ENCODE measurements at regions not wholly inside any gene's neighbourhood (a gene's known extent, or its start where the extent isn't known, plus 50 kb on each side); places are given as distances from the start of the nearest gene placed in this dataset.

DNA sequence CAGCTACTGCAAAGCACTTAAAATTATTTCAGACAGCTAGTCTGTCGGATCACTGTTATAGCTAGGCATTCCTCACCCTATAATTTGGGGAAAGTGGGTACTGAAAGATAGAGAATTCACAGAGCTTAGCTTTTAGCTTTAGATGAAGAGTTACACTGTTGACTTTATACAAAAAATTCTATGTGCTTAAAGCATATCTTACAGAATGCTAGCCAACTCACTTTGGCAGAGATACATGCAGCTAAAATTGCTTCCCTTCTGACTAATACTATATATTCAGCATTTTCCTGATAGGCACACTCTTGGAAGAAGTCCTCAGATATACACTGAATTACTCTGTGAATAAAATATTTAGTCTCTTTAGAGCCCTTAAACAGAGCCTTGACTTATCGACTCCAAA lies 353.5 kb upstream of the STEAP1 start:
- H3K27ac ChIP-seq: no peak overlapping the region
- DNase-seq (no peak), ATAC-seq (no peak)
- peaks cover 0 to 17% (median 0%) of the 10 kb centered on the region in 12 donors for H3K9me3 ChIP-seq
- no peaks in the 10 kb centered on the region for H3K4me1 ChIP-seq
- WGBS, 4 donors: 65 to 84% (median 69%) methylated on average over 2 of the region's 2 CpGs
- H3K4me3 ChIP-seq: no peak overlapping the region
- intact Hi-C loops (cut with DNase I): no loop called here
- TF ChIP-seq, protein P1, sequence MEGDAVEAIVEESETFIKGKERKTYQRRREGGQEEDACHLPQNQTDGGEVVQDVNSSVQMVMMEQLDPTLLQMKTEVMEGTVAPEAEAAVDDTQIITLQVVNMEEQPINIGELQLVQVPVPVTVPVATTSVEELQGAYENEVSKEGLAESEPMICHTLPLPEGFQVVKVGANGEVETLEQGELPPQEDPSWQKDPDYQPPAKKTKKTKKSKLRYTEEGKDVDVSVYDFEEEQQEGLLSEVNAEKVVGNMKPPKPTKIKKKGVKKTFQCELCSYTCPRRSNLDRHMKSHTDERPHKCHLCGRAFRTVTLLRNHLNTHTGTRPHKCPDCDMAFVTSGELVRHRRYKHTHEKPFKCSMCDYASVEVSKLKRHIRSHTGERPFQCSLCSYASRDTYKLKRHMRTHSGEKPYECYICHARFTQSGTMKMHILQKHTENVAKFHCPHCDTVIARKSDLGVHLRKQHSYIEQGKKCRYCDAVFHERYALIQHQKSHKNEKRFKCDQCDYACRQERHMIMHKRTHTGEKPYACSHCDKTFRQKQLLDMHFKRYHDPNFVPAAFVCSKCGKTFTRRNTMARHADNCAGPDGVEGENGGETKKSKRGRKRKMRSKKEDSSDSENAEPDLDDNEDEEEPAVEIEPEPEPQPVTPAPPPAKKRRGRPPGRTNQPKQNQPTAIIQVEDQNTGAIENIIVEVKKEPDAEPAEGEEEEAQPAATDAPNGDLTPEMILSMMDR (IDR thresholded peaks at IDR 0.05): no peak
- TF ChIP-seq POLR2A (IDR thresholded peaks at IDR 0.05): no peak
- no peaks in the 10 kb centered on the region for H3K36me3 ChIP-seq
- H3K27me3 ChIP-seq: no peaks in the 10 kb centered on the region

DNA sequence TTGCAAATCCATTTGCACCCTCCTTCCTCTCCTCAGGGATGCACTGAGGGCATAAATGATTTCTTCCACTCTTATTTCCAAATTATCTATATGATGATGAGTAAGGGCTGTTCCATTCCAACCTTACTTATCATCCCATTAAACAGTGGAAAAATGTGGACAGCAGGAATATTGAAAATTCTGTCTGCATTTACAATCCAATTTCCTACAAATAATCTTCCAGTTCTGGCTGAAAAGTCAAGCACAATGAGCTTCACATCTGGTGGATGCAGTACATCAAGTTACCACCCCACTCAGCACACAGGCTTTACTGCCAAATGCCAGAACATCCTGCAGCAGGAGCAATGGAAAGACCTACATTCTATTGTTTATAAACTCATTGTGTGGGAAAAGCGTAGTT lies 345.0 kb upstream of the STEAP1 start:
- ATAC-seq (no peak), DNase-seq (no peak)
- H3K9me3 ChIP-seq: peaks cover 0 to 15% (median 2%) of the 10 kb centered on the region in 12 donors
- no peak overlapping the region for H3K4me3 ChIP-seq
- TF ChIP-seq, protein P1 (IDR thresholded peaks at IDR 0.05): no peak
- TF ChIP-seq POLR2A (IDR thresholded peaks at IDR 0.05): no peak
- no peaks in the 10 kb centered on the region for H3K4me1 ChIP-seq
- WGBS, 4 donors: 61 to 83% (median 69%) methylated on average over 1 of the region's 1 CpG
- H3K27me3 ChIP-seq: no peaks in the 10 kb centered on the region
- H3K36me3 ChIP-seq: no peaks in the 10 kb centered on the region
- no peak overlapping the region for H3K27ac ChIP-seq
- intact Hi-C loops (cut with DNase I): no loop called here

DNA sequence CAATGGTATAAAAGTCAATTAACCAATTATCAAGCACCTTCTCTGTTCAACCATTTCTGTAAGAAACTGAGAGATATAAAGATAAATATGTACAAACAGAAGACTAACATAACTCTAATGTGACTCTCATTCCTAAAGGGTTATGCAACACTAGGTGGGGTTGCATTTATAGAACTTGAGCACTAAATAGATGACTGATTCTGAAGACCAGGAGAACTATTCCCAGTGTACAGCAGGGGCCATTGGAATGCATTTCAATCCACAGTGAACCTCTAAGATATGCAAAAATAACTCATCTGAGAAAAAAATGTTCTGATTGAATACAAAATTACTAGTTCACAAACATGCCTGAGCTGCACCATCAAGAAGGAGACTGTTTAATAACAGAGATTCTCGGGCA lies 341.2 kb upstream of the STEAP1 start:
- DNase-seq (no peak), ATAC-seq (no peak)
- no peaks in the 10 kb centered on the region for H3K4me1 ChIP-seq
- H3K4me3 ChIP-seq: no peak overlapping the region
- no peaks in the 10 kb centered on the region for H3K27me3 ChIP-seq
- intact Hi-C loops (cut with DNase I): no loop called here
- H3K27ac ChIP-seq: no peak overlapping the region
- no peaks in the 10 kb centered on the region for H3K36me3 ChIP-seq
- H3K9me3 ChIP-seq: no peaks in the 10 kb centered on the region
- no peak for TF ChIP-seq POLR2A (IDR thresholded peaks at IDR 0.05)
- TF ChIP-seq, protein P1 (IDR thresholded peaks at IDR 0.05): no peak
- 70 to 84% (median 77%) methylated on average over 1 of the region's 1 CpG for WGBS, 4 donors

DNA sequence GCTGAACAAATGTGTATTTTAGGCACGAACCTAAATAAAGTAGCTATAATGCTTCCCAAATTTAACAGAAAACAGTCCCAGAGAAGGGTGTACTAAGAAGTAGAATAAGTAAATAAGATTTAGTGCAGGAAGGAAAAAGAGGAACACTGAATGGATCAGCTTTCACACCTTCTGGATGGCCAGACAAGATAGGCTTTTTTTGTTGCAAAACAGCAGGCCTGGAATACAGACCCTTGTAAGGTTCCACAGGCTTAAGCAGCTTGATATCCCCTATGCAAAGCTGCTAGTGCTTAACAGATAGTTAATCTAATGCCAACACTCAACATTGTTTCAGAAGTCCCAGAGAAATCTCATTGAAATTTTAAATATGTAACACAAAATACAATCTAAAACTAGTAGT lies 328.1 kb upstream of the STEAP1 start:
- intact Hi-C loops (cut with DNase I): no loop called here
- Histone ChIP-seq H3K27ac (no peak overlapping the region), H3K36me3 (no peaks in the 10 kb centered on the region), H3K9me3 (peaks cover 0 to 9% (median 0%) of the 10 kb centered on the region in 12 donors), H3K27me3 (no peaks in the 10 kb centered on the region), H3K4me3 (no peak overlapping the region), H3K4me1 (no peaks in the 10 kb centered on the region)
- no peak for TF ChIP-seq POLR2A (IDR thresholded peaks at IDR 0.05)
- TF ChIP-seq, protein P1 (IDR thresholded peaks at IDR 0.05): no peak
- 67 to 71% (median 68%) methylated on average over 1 of the region's 1 CpG for WGBS, 4 donors
- DNase-seq: no peak
- no peak for ATAC-seq

Data from heart left ventricle (tissue), 16 donors.